ENCODE measurements at regions not wholly inside any gene's neighbourhood (a gene's known extent, or its start where the extent isn't known, plus 50 kb on each side); places are given as distances from the start of the nearest gene placed in this dataset.

GRCh38 chr6:118751072-118751471, 99.7 kb upstream of the CEP85L start:
- no peak for TF ChIP-seq TAF1 (IDR thresholded peaks at IDR 0.05; ENCODE audit: borderline replicate concordance, insufficient read depth, low read length)
- TF ChIP-seq SIN3A (IDR thresholded peaks at IDR 0.05; ENCODE audit: borderline replicate concordance, insufficient read depth, low read length): no peak
- TF ChIP-seq, protein P1, sequence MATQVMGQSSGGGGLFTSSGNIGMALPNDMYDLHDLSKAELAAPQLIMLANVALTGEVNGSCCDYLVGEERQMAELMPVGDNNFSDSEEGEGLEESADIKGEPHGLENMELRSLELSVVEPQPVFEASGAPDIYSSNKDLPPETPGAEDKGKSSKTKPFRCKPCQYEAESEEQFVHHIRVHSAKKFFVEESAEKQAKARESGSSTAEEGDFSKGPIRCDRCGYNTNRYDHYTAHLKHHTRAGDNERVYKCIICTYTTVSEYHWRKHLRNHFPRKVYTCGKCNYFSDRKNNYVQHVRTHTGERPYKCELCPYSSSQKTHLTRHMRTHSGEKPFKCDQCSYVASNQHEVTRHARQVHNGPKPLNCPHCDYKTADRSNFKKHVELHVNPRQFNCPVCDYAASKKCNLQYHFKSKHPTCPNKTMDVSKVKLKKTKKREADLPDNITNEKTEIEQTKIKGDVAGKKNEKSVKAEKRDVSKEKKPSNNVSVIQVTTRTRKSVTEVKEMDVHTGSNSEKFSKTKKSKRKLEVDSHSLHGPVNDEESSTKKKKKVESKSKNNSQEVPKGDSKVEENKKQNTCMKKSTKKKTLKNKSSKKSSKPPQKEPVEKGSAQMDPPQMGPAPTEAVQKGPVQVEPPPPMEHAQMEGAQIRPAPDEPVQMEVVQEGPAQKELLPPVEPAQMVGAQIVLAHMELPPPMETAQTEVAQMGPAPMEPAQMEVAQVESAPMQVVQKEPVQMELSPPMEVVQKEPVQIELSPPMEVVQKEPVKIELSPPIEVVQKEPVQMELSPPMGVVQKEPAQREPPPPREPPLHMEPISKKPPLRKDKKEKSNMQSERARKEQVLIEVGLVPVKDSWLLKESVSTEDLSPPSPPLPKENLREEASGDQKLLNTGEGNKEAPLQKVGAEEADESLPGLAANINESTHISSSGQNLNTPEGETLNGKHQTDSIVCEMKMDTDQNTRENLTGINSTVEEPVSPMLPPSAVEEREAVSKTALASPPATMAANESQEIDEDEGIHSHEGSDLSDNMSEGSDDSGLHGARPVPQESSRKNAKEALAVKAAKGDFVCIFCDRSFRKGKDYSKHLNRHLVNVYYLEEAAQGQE (IDR thresholded peaks at IDR 0.05; ENCODE audit: insufficient read depth in 1 of 2, low read depth in 2 of 2, low read length in 2 of 2): no peak
- no peak for TF ChIP-seq POLR2AphosphoS5 (IDR thresholded peaks at IDR 0.05; ENCODE audit: low read depth, low read length)
- TF ChIP-seq FOXP2 (optimal IDR thresholded peaks at IDR 0.05; ENCODE audit: borderline replicate concordance, extremely low read depth, extremely low read length, insufficient read depth): no peak

GRCh38 chr6:118750143-118750542, 98.8 kb upstream of the CEP85L start:
- TF ChIP-seq TAF1 (IDR thresholded peaks at IDR 0.05; ENCODE audit: borderline replicate concordance, insufficient read depth, low read length) (no peak), SIN3A (IDR thresholded peaks at IDR 0.05; ENCODE audit: borderline replicate concordance, insufficient read depth, low read length) (no peak), FOXP2 (optimal IDR thresholded peaks at IDR 0.05; ENCODE audit: borderline replicate concordance, extremely low read depth, extremely low read length, insufficient read depth) (no peak), POLR2AphosphoS5 (IDR thresholded peaks at IDR 0.05; ENCODE audit: low read depth, low read length) (no peak)
- TF ChIP-seq, protein P1 (IDR thresholded peaks at IDR 0.05; ENCODE audit: insufficient read depth in 1 of 2, low read depth in 2 of 2, low read length in 2 of 2): no peak

GRCh38 chr6:118748311-118749062, 97.1 kb upstream of the CEP85L start:
- TF ChIP-seq FOXP2 (optimal IDR thresholded peaks at IDR 0.05; ENCODE audit: borderline replicate concordance, extremely low read depth, extremely low read length, insufficient read depth) (no peak), POLR2AphosphoS5 (IDR thresholded peaks at IDR 0.05; ENCODE audit: low read depth, low read length) (no peak), SIN3A (IDR thresholded peaks at IDR 0.05; ENCODE audit: borderline replicate concordance, insufficient read depth, low read length) (no peak), TAF1 (IDR thresholded peaks at IDR 0.05; ENCODE audit: borderline replicate concordance, insufficient read depth, low read length) (no peak)
- TF ChIP-seq, protein P1 (IDR thresholded peaks at IDR 0.05; ENCODE audit: insufficient read depth in 1 of 2, low read depth in 2 of 2, low read length in 2 of 2): no peak

DNA sequence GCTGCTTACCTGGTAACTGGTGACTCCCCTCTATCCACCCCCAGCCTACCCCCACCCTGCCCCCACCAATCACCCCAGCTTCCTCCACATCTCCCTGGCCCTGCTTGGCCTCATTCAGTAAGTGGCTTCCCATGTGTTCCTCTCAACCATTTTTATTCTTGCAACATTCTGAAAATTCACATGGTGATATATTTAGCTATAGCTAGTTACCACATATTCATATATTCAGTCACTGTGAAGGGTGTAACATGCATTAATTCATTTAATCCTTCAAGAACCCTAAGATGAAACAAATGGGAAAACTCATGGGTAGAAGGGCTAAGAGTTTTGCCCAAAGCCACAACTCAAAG, 95.4 kb upstream of the CEP85L start:
- TF ChIP-seq FOXP2 (optimal IDR thresholded peaks at IDR 0.05; ENCODE audit: borderline replicate concordance, extremely low read depth, extremely low read length, insufficient read depth): no peak
- no peak for TF ChIP-seq POLR2AphosphoS5 (IDR thresholded peaks at IDR 0.05; ENCODE audit: low read depth, low read length)
- no peak for TF ChIP-seq SIN3A (IDR thresholded peaks at IDR 0.05; ENCODE audit: borderline replicate concordance, insufficient read depth, low read length)
- TF ChIP-seq TAF1 (IDR thresholded peaks at IDR 0.05; ENCODE audit: borderline replicate concordance, insufficient read depth, low read length): no peak
- TF ChIP-seq, protein P1 (IDR thresholded peaks at IDR 0.05; ENCODE audit: insufficient read depth in 1 of 2, low read depth in 2 of 2, low read length in 2 of 2): no peak

Measured in PFSK-1 (cell line).